Astrocyte (in vitro differentiated cells and primary cell): ENCODE measurements at regions not wholly inside any gene's neighbourhood (a gene's known extent, or its start where the extent isn't known, plus 50 kb on each side); places are given as distances from the start of the nearest gene placed in this dataset.
"Not testable (repeated sequence)": the region's sequence is repeated elsewhere in the genome, so short reads cannot be mapped to it uniquely, and the experiment has no call there.

ENCODE experiments used
- EZH2 ChIP-seq: IDR thresholded peaks from 2 replicates; pipeline ENCODE4 v1.6.1; 2012; ENCODE audit warnings: mild to moderate bottlenecking, low read length, inconsistent platforms; ENCODE audit not compliant: insufficient read depth
- TF ChIP-seq, protein P1 (sequence below): IDR thresholded peaks from 2 replicates; pipeline ENCODE4 v1.5.1; 2011; ENCODE audit warnings: low read depth, mild to moderate bottlenecking, inconsistent platforms, low read length, moderate library complexity; ENCODE audit not compliant: insufficient read depth

- TF ChIP-seq, protein P1, sequence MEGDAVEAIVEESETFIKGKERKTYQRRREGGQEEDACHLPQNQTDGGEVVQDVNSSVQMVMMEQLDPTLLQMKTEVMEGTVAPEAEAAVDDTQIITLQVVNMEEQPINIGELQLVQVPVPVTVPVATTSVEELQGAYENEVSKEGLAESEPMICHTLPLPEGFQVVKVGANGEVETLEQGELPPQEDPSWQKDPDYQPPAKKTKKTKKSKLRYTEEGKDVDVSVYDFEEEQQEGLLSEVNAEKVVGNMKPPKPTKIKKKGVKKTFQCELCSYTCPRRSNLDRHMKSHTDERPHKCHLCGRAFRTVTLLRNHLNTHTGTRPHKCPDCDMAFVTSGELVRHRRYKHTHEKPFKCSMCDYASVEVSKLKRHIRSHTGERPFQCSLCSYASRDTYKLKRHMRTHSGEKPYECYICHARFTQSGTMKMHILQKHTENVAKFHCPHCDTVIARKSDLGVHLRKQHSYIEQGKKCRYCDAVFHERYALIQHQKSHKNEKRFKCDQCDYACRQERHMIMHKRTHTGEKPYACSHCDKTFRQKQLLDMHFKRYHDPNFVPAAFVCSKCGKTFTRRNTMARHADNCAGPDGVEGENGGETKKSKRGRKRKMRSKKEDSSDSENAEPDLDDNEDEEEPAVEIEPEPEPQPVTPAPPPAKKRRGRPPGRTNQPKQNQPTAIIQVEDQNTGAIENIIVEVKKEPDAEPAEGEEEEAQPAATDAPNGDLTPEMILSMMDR = not testable (repeated sequence)
- TF ChIP-seq EZH2 = not testable (repeated sequence)
Observed at GRCh38 chr7:76809856-76810255, 182.8 kb upstream of the POMZP3 start.
